K562 (cell line): ENCODE measurements at regions not wholly inside any gene's neighbourhood (a gene's known extent, or its start where the extent isn't known, plus 50 kb on each side); places are given as distances from the start of the nearest gene placed in this dataset.

ENCODE experiments used
- ATAC-seq: fragments of 200-7000 bp; cut with Tn5 transposase; 3 replicates; pipeline ENCODE4 v1.9.1; 2020; ENCODE audit warnings: moderate library complexity
- BruUV-seq: library from RNA; stranded (reverse); fragments of 400-500 nt; replicated peaks from 2 replicates; lab custom pipeline; 2021; lab: Mats Ljungman, UMichigan
- CTCF ChIA-PET: fragments of 300-600 bp; formaldehyde crosslinking; extraction: SDS; loops from one replicate; lab custom pipeline; 2021; ENCODE audit warnings: low intra/inter-chr PET ratio; lab: Yijun Ruan, JAX
- POLR2A ChIA-PET: fragments of 300-600, 350-650 bp; sonication (Branson Sonifier 250); formaldehyde crosslinking; extraction: SDS; loops from one replicate; lab custom pipeline; 2021; ENCODE audit warnings: antibody characterized with exemption, inconsistent platforms; lab: Yijun Ruan, JAX
- DNase-seq, 4 experiments: peaks; one replicate each; pipeline versions ENCODE4 v3.0.0 to v3.0.0-alpha.2; 2011 to 2018; ENCODE audit warnings: low spot score in 3 of 4, mixed read lengths in 3 of 4; ENCODE audit errors: extremely low read depth in 1 of 4
- FAIRE-seq: peaks from 2 replicates; lab custom pipeline; 2011; peaks lifted over from hg19 to GRCh38; lab: Jason Lieb, UNC
- H2AFZ ChIP-seq: 2 replicates; pipeline ENCODE4 v1.6.0; 2011; ENCODE audit warnings: low read depth, low read length, control low read depth, inconsistent platforms
- H3K27ac ChIP-seq: fragments of 200-600 bp; 3 replicates; pipeline ENCODE4 v1.8.0; 2011; ENCODE audit warnings: low read depth, mild to moderate bottlenecking, control low read depth, inconsistent platforms, low read length, moderate library complexity, mixed read lengths; ENCODE audit errors: extremely low read depth
- H3K27me3 ChIP-seq, 2 experiments: fragments of 300-600 bp in 1 of 2; 2 replicates in 1 of 2; 3 replicates in 1 of 2; pipeline versions ENCODE4 v1.6.0 to v1.8.0; 2011; ENCODE audit warnings: inconsistent platforms in 2 of 2, low read length in 2 of 2, mild to moderate bottlenecking in 1 of 2, mixed read lengths in 1 of 2, moderate library complexity in 1 of 2; ENCODE audit not compliant: control insufficient read depth in 2 of 2, insufficient read depth in 2 of 2
- H3K36me3 ChIP-seq: fragments of 300-600 bp; 3 replicates; pipeline ENCODE4 v1.8.0; 2011; ENCODE audit warnings: mild to moderate bottlenecking, low read length, inconsistent platforms; ENCODE audit not compliant: control insufficient read depth, insufficient read depth
- H3K4me1 ChIP-seq, 2 experiments: fragments of 200-600 bp in 1 of 2; replicated peaks in 1 of 2; 2 replicates in 1 of 2; 3 replicates in 1 of 2; pipeline versions ENCODE4 v1.5.1 to v1.8.0; 2011; ENCODE audit warnings: inconsistent platforms in 2 of 2, low read length in 2 of 2, mild to moderate bottlenecking in 1 of 2, mixed read lengths in 1 of 2, moderate library complexity in 1 of 2; ENCODE audit not compliant: control insufficient read depth in 2 of 2, insufficient read depth in 2 of 2
- H3K4me2 ChIP-seq: 2 replicates; pipeline ENCODE4 v1.6.1; 2011; ENCODE audit warnings: low read length, control low read depth, inconsistent platforms, mixed read lengths; ENCODE audit not compliant: insufficient read depth
- H3K4me3 ChIP-seq: fragments of 200-600 bp; sonication (generic), shearing (Covaris generic); 2 replicates; pipeline ENCODE4 v1.5.1; 2016; ENCODE audit warnings: control low read depth, inconsistent platforms
- H3K79me2 ChIP-seq: fragments of 200-600 bp; 3 replicates; pipeline ENCODE4 v1.8.0; 2011; ENCODE audit warnings: low read length, inconsistent platforms; ENCODE audit not compliant: control insufficient read depth, insufficient read depth
- H3K9ac ChIP-seq, 2 experiments: 2 replicates each; pipeline versions ENCODE4 v1.6.0 to v1.6.1; 2011; ENCODE audit warnings: low read depth in 2 of 2, low read length in 2 of 2, control low read depth in 1 of 2, inconsistent platforms in 1 of 2, mild to moderate bottlenecking in 1 of 2, mixed read lengths in 1 of 2; ENCODE audit not compliant: insufficient read depth in 1 of 2
- H3K9me1 ChIP-seq: one replicate; pipeline ENCODE4 v1.6.0; 2011; ENCODE audit warnings: inconsistent platforms, mild to moderate bottlenecking, low read length, moderate library complexity; ENCODE audit not compliant: control insufficient read depth, insufficient read depth
- H3K9me3 ChIP-seq: replicated peaks from 2 replicates; pipeline ENCODE4 v1.5.1; 2011; ENCODE audit warnings: low read depth, low read length, inconsistent platforms; ENCODE audit not compliant: control insufficient read depth, insufficient read depth
- H4K20me1 ChIP-seq: replicated peaks from 2 replicates; pipeline ENCODE4 v1.6.1; 2011; ENCODE audit warnings: low read length, inconsistent platforms, mixed read lengths; ENCODE audit not compliant: control insufficient read depth, insufficient read depth
- E2F5 ChIP-seq: sonication (generic); formaldehyde crosslinking; IDR thresholded peaks from 2 replicates; pipeline ENCODE4 v1.8.0; 2022; ENCODE audit warnings: mild to moderate bottlenecking, missing genetic modification reagents
- EGR1 ChIP-seq: fragments of 450-650 bp; conservative IDR thresholded peaks from 2 replicates; pipeline ENCODE4 v1.6.1; 2017; ENCODE audit warnings: mild to moderate bottlenecking
- NCOA2 ChIP-seq, 2 experiments: fragments of 450-650 bp; IDR thresholded peaks; 2 replicates each; pipeline ENCODE4 v1.6.1; 2018; ENCODE audit warnings: mild to moderate bottlenecking in 2 of 2, moderate library complexity in 1 of 2; ENCODE audit not compliant: partially characterized antibody in 2 of 2
- NCOR1 ChIP-seq: fragments of 450-650 bp; IDR thresholded peaks from 2 replicates; pipeline ENCODE4 v1.6.1; 2016; ENCODE audit warnings: mild to moderate bottlenecking, moderate library complexity
- RBM22 ChIP-seq: fragments of 200-400 bp; formaldehyde crosslinking; IDR thresholded peaks from 2 replicates; pipeline ENCODE4 v1.6.1; 2018; ENCODE audit warnings: low read length, low read depth; ENCODE audit not compliant: poor library complexity, severe bottlenecking
- SMARCA4 ChIP-seq: fragments of 450-650 bp; IDR thresholded peaks from 2 replicates; pipeline ENCODE4 v1.6.1; 2016
- TRIM24 ChIP-seq, 2 experiments: fragments of 450-650 bp; IDR thresholded peaks; 2 replicates each; pipeline ENCODE4 v1.6.1; 2016
- ZBED1 ChIP-seq: IDR thresholded peaks from 2 replicates; pipeline ENCODE4 v1.6.1; 2014
- ZBTB43 ChIP-seq: sonication (generic); formaldehyde crosslinking; IDR thresholded peaks from 2 replicates; pipeline ENCODE4 v1.8.0; 2023; ENCODE audit warnings: mild to moderate bottlenecking, missing genetic modification reagents
- ZNF395 ChIP-seq: fragments of 200-800 bp; sonication (Bioruptor generic); IDR thresholded peaks from 2 replicates; pipeline ENCODE4 v1.6.1; 2017; ENCODE audit warnings: missing genetic modification characterization, missing compliant biosample characterization
- ZNF561 ChIP-seq: fragments of 450-650 bp; formaldehyde crosslinking; conservative IDR thresholded peaks from 2 replicates; pipeline ENCODE4 v1.4.0; 2020; ENCODE audit warnings: mild to moderate bottlenecking, moderate library complexity
- ZNF77 ChIP-seq: fragments of 250-450 bp; sonication (Bioruptor Pico); IDR thresholded peaks from 2 replicates; pipeline ENCODE4 v1.5.0; 2020
- WGBS: fragments of 100-300 bp; shearing (Covaris generic); methylation state at CpG from one replicate; pipeline ENCODE4 v1.1.6; 2016; ENCODE audit warnings: low coverage, mixed read lengths; ENCODE audit not compliant: insufficient coverage; ENCODE audit errors: missing lambda C conversion rate; 5-methylcytosine and 5-hydroxymethylcytosine counted together
- in situ Hi-C: fragments of 300-500 bp; cut with MboI; formaldehyde crosslinking; loops from 4 replicates; pipeline ENCODE4 v1.15.0; 2018; ENCODE audit warnings: inconsistent platforms, mixed read lengths
- intact Hi-C: fragments of 100-400 bp; cut with micrococcal nuclease; formaldehyde crosslinking; loops from 2 replicates; pipeline ENCODE4 v1.14.2; 2022

GRCh38 chr22:47371263-47372090, 609.0 kb downstream of the TBC1D22A start:
- no TSS peak for BruUV-seq
- peaks cover 0 to 26% of the 10 kb centered on the region in 2 experiments; a peak in 2 of 5 replicates for H3K27me3 ChIP-seq
- no peak overlapping the region for H3K4me2 ChIP-seq
- no peak overlapping the region for H3K4me3 ChIP-seq
- H3K36me3 ChIP-seq: no peaks in the 10 kb centered on the region
- in situ Hi-C loops (no loop called here), intact Hi-C loops (no loop called here)
- H4K20me1 ChIP-seq: no peaks in the 10 kb centered on the region
- WGBS: 2% methylated on average over 11 of the region's 15 CpGs
- no peaks in the 10 kb centered on the region for H3K9me3 ChIP-seq
- ATAC-seq (no peak), DNase-seq (no peak), FAIRE-seq (no peak)
- H2AFZ ChIP-seq: no peak overlapping the region
- no peak overlapping the region for H3K27ac ChIP-seq
- H3K9me1 ChIP-seq: no peaks in the 10 kb centered on the region
- no peaks in the 10 kb centered on the region for H3K79me2 ChIP-seq
- CTCF ChIA-PET: no interaction called here
- no peaks in the 10 kb centered on the region for H3K4me1 ChIP-seq
- POLR2A ChIA-PET: interaction anchor here (0.7 kb wide), 1 partner anchor 20 kb away, joined by 3 read pairs; no protein-coding TSS in a partner anchor
- H3K9ac ChIP-seq: no peak overlapping the region
- TF ChIP-seq ZBED1 (no peak), NCOA2 (IDR thresholded peaks at IDR 0.05; ENCODE audit: partially characterized antibody in 2 of 2) (no peak), ZNF77 (CRISPR knock-in tag) (no peak), RBM22 (no peak), ZBTB43 (CRISPR knock-in tag) (no peak), ZNF395 (no peak), ZNF561 (CRISPR knock-in tag) (no peak), SMARCA4 (no peak), EGR1 (no peak), TRIM24 (IDR thresholded peaks at IDR 0.05) (no peak), E2F5 (no peak), NCOR1 (no peak)
